Liver (tissue), 8 donors: ENCODE measurements at regions not wholly inside any gene's neighbourhood (a gene's known extent, or its start where the extent isn't known, plus 50 kb on each side); places are given as distances from the start of the nearest gene placed in this dataset.
"Not testable (repeated sequence)": the region's sequence is repeated elsewhere in the genome, so short reads cannot be mapped to it uniquely, and the experiment has no call there.

Experiments used
- DNase-seq: peaks from one replicate; pipeline ENCODE4 v3.0.0-alpha.2; 2017; ENCODE audit warnings: low spot score
- H3K27ac ChIP-seq, 2 donors: one replicate each; pipeline ENCODE4 v1.7.0; 2013; ENCODE audit warnings: inconsistent platforms in 2 of 2, low read length in 2 of 2, control low read depth in 1 of 2, low read depth in 1 of 2, mild to moderate bottlenecking in 1 of 2
- H3K27me3 ChIP-seq, 4 donors: one replicate each; pipeline versions ENCODE4 v1.6.1 to v1.7.0; 2013; ENCODE audit warnings: low read length in 3 of 4, inconsistent platforms in 1 of 4, mild to moderate bottlenecking in 1 of 4, moderate library complexity in 1 of 4; ENCODE audit not compliant: control insufficient read depth in 4 of 4, insufficient read depth in 4 of 4
- H3K36me3 ChIP-seq, 4 donors: one replicate each; pipeline versions ENCODE4 v1.6.1 to v1.7.0; 2013; ENCODE audit warnings: low read length in 3 of 4, mild to moderate bottlenecking in 3 of 4, low read depth in 1 of 4, moderate library complexity in 1 of 4; ENCODE audit not compliant: control insufficient read depth in 4 of 4, insufficient read depth in 3 of 4
- H3K4me1 ChIP-seq, 4 donors: one replicate each; pipeline versions ENCODE4 v1.6.1 to v1.7.0; 2013; ENCODE audit warnings: low read length in 3 of 4, mild to moderate bottlenecking in 3 of 4, moderate library complexity in 1 of 4; ENCODE audit not compliant: control insufficient read depth in 4 of 4, insufficient read depth in 4 of 4
- H3K4me3 ChIP-seq, 3 donors: one replicate each; pipeline versions ENCODE4 v1.6.1 to v1.7.0; 2013; ENCODE audit warnings: low read length in 3 of 3, control low read depth in 1 of 3, low read depth in 1 of 3, mild to moderate bottlenecking in 1 of 3
- H3K9ac ChIP-seq, 2 donors: one replicate each; pipeline ENCODE4 v1.7.0; 2013; ENCODE audit warnings: low read length in 2 of 2, mild to moderate bottlenecking in 2 of 2, moderate library complexity in 2 of 2, control low read depth in 1 of 2, low read depth in 1 of 2
- H3K9me3 ChIP-seq, 4 donors: one replicate each; pipeline versions ENCODE4 v1.6.1 to v1.7.0; 2013; ENCODE audit warnings: low read length in 3 of 4; ENCODE audit not compliant: control insufficient read depth in 4 of 4
- ATF3 ChIP-seq: IDR thresholded peaks from 2 replicates; pipeline ENCODE4 v1.6.1; 2016; ENCODE audit warnings: antibody characterized with exemption
- CTCF ChIP-seq: fragments of 150-350 bp; IDR thresholded peaks from 2 replicates; pipeline ENCODE4 v1.5.1; 2017; ENCODE audit warnings: improper control_type of control experiment, low read depth, low read length; ENCODE audit not compliant: missing input control
- FOXA1 ChIP-seq: IDR thresholded peaks from 2 replicates; pipeline ENCODE4 v1.6.1; 2016; ENCODE audit warnings: antibody characterized with exemption
- FOXA2 ChIP-seq: IDR thresholded peaks from 2 replicates; pipeline ENCODE4 v1.6.1; 2016; ENCODE audit warnings: antibody characterized with exemption
- HNF4G ChIP-seq: IDR thresholded peaks from 2 replicates; pipeline ENCODE4 v1.6.1; 2016; ENCODE audit warnings: antibody characterized with exemption
- MAX ChIP-seq: IDR thresholded peaks from 2 replicates; pipeline ENCODE4 v1.6.1; 2016; ENCODE audit warnings: antibody characterized with exemption
- RAD21 ChIP-seq, 2 donors: IDR thresholded peaks; 2 replicates each; pipeline ENCODE4 v1.6.1; 2016; ENCODE audit warnings: antibody characterized with exemption in 2 of 2, mild to moderate bottlenecking in 2 of 2
- REST ChIP-seq: IDR thresholded peaks from 2 replicates; pipeline ENCODE4 v1.6.1; 2016; ENCODE audit warnings: antibody characterized with exemption, mild to moderate bottlenecking
- TAF1 ChIP-seq: conservative IDR thresholded peaks from 2 replicates; pipeline ENCODE4 v1.6.1; 2016; ENCODE audit warnings: antibody characterized with exemption, mild to moderate bottlenecking
- YY1 ChIP-seq: IDR thresholded peaks from 2 replicates; pipeline ENCODE4 v1.6.1; 2016; ENCODE audit warnings: antibody characterized with exemption, mild to moderate bottlenecking
- ZBTB33 ChIP-seq: IDR thresholded peaks from 2 replicates; pipeline ENCODE4 v1.6.1; 2016; ENCODE audit warnings: antibody characterized with exemption
- WGBS: extraction: QIAGEN DNeasy Blood & Tissue Kit; methylation state at CpG from one replicate; pipeline ENCODE4 v1.1.7; 2013; 5-methylcytosine and 5-hydroxymethylcytosine counted together
- donor health status: healthy.
- donor health status: healthy.
- donor health status: healthy.
- donor health status: healthy.
- donor health status: healthy.

GRCh38 chr6:19609972-19610641, 227.1 kb upstream of the ID4 start:
- WGBS, result 84% methylated on average over 5 of the region's 5 CpGs
- no peaks in the 10 kb centered on the region for H3K27me3 ChIP-seq
- H3K9me3 ChIP-seq, result no peaks in the 10 kb centered on the region
- TF ChIP-seq HNF4G (no peak), RAD21 (IDR thresholded peaks at IDR 0.05) (no peak), REST (no peak), FOXA1 (no peak), YY1 (no peak), ATF3 (no peak), CTCF (no peak), TAF1 (no peak), FOXA2 (no peak), MAX (no peak), ZBTB33 (no peak)
- H3K4me1 ChIP-seq, result no peaks in the 10 kb centered on the region
- no peaks in the 10 kb centered on the region for H3K36me3 ChIP-seq
- no peak overlapping the region for H3K9ac ChIP-seq
- no peak for DNase-seq
- no peak overlapping the region for H3K27ac ChIP-seq
- H3K4me3 ChIP-seq, result no peak overlapping the region

GRCh38 chr6:19612672-19613466, 224.3 kb upstream of the ID4 start:
- not testable (repeated sequence) for DNase-seq, H3K27me3 ChIP-seq, H3K4me3 ChIP-seq, H3K36me3 ChIP-seq, H3K9ac ChIP-seq, H3K27ac ChIP-seq, H3K9me3 ChIP-seq, H3K4me1 ChIP-seq
- 91% methylated on average over 27 of the region's 27 CpGs for WGBS
